ENCODE measurements at regions not wholly inside any gene's neighbourhood (a gene's known extent, or its start where the extent isn't known, plus 50 kb on each side); places are given as distances from the start of the nearest gene placed in this dataset.

DNA sequence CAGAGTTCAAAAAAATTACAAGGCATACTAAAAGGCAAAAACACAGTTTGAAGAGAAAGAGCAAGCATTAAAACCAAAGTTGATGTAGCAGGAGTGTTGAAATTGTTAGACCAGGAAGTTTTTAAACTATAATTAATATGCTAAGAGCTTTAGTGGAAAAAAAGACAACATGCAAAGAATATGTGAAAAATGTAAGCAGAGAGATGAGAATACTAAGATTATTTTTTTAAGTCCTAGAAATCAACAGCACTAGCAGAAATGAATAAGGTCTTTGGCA, 192.6 kb downstream of the ERMARD start:
- TF ChIP-seq CTCF (conservative IDR thresholded peaks at IDR 0.05) (no peak), ZFX (IDR thresholded peaks at IDR 0.05) (no peak)

Measured in C4-2B (cell line).